IMR-90 (cell line): ENCODE measurements at regions not wholly inside any gene's neighbourhood (a gene's known extent, or its start where the extent isn't known, plus 50 kb on each side); places are given as distances from the start of the nearest gene placed in this dataset.

ENCODE experiments used
- ATAC-seq: fragments of 200-7000 bp; cut with Tn5 transposase; 2 replicates; pipeline ENCODE4 v1.9.1; 2020; ENCODE audit warnings: low read depth, mild to moderate bottlenecking, moderate library complexity
- BruUV-seq: library from RNA; stranded (reverse); fragments of 400-500 nt; replicated peaks from 2 replicates; lab custom pipeline; 2021; lab: Mats Ljungman, UMichigan
- CTCF ChIA-PET: fragments of 300-600 bp; formaldehyde crosslinking; extraction: SDS; loops from one replicate; lab custom pipeline; 2021; ENCODE audit warnings: antibody characterized with exemption; lab: Yijun Ruan, JAX
- POLR2A ChIA-PET: fragments of 300-600 bp; sonication (Branson Sonifier 250); formaldehyde crosslinking; loops from one replicate; lab custom pipeline; 2022; ENCODE audit warnings: antibody characterized with exemption; ENCODE audit not compliant: unreplicated experiment; lab: Charles Lee
- DNase-seq: peaks from one replicate; pipeline ENCODE4 v3.0.0; 2013
- H2AFZ ChIP-seq: replicated peaks from 2 replicates; pipeline ENCODE3; 2013; ENCODE audit warnings: low read length, mild to moderate bottlenecking; ENCODE audit not compliant: poor library complexity
- H2AK5ac ChIP-seq: 2 replicates; pipeline ENCODE4 v1.6.1; 2013; ENCODE audit warnings: low read depth, low read length, inconsistent platforms
- H2AK9ac ChIP-seq: replicated peaks from 2 replicates; pipeline ENCODE3; 2013; ENCODE audit warnings: mild to moderate bottlenecking, low read depth, low read length, moderate library complexity; ENCODE audit not compliant: poor library complexity
- H2BK120ac ChIP-seq: 2 replicates; pipeline ENCODE4 v1.6.1; 2013; ENCODE audit warnings: low read depth, low read length, inconsistent platforms
- H2BK15ac ChIP-seq: 3 replicates; pipeline ENCODE4 v1.6.1; 2013; ENCODE audit warnings: low read depth, low read length, inconsistent platforms
- H2BK20ac ChIP-seq: 2 replicates; pipeline ENCODE4 v1.6.1; 2013; ENCODE audit warnings: low read depth, mild to moderate bottlenecking, inconsistent platforms, low read length, moderate library complexity
- H2BK5ac ChIP-seq: 2 replicates; pipeline ENCODE4 v1.6.1; 2013; ENCODE audit warnings: mild to moderate bottlenecking, low read depth, low read length, inconsistent platforms; ENCODE audit not compliant: poor library complexity, severe bottlenecking
- H3K14ac ChIP-seq: replicated peaks from 2 replicates; pipeline ENCODE4 v1.6.1; 2013; ENCODE audit warnings: low read depth, low read length, inconsistent platforms
- H3K18ac ChIP-seq: 2 replicates; pipeline ENCODE4 v1.6.1; 2013; ENCODE audit warnings: low read depth, low read length, control low read depth
- H3K23ac ChIP-seq: 2 replicates; pipeline ENCODE4 v1.6.1; 2013; ENCODE audit warnings: low read depth, low read length, inconsistent platforms
- H3K27ac ChIP-seq: 2 replicates; pipeline ENCODE4 v1.5.1; 2013; ENCODE audit warnings: mild to moderate bottlenecking, control low read depth, low read length; ENCODE audit not compliant: insufficient read depth
- H3K27me3 ChIP-seq: 2 replicates; pipeline ENCODE4 v1.6.1; 2013; ENCODE audit warnings: low read length; ENCODE audit not compliant: control insufficient read depth, insufficient read depth
- H3K36me3 ChIP-seq: 2 replicates; pipeline ENCODE4 v1.6.1; 2013; ENCODE audit warnings: low read length, mixed read lengths; ENCODE audit not compliant: control insufficient read depth, insufficient read depth
- H3K4ac ChIP-seq: 2 replicates; pipeline ENCODE4 v1.6.1; 2013; ENCODE audit warnings: low read depth, low read length, inconsistent platforms
- H3K4me1 ChIP-seq: 2 replicates; pipeline ENCODE4 v1.6.1; 2013; ENCODE audit warnings: low read length, mixed read lengths; ENCODE audit not compliant: control insufficient read depth, insufficient read depth
- H3K4me2 ChIP-seq: 2 replicates; pipeline ENCODE4 v1.6.1; 2013; ENCODE audit warnings: low read depth, mild to moderate bottlenecking, control low read depth, low read length, moderate library complexity
- H3K4me3 ChIP-seq: 2 replicates; pipeline ENCODE4 v1.5.1; 2013; ENCODE audit warnings: low read depth, mild to moderate bottlenecking, control low read depth, low read length, moderate library complexity; ENCODE audit not compliant: insufficient read depth
- H3K56ac ChIP-seq: 2 replicates; pipeline ENCODE4 v1.6.1; 2013; ENCODE audit warnings: low read length, inconsistent platforms; ENCODE audit not compliant: insufficient read depth; ENCODE audit errors: extremely low read depth
- H3K79me1 ChIP-seq, 2 experiments: 2 replicates each; pipeline ENCODE4 v1.6.1; 2013; ENCODE audit warnings: low read length in 2 of 2, inconsistent platforms in 1 of 2, low read depth in 1 of 2
- H3K9ac ChIP-seq: 2 replicates; pipeline ENCODE4 v1.6.1; 2013; ENCODE audit warnings: low read depth, low read length, control low read depth
- H3K9me1 ChIP-seq: 2 replicates; pipeline ENCODE4 v1.6.1; 2013; ENCODE audit warnings: low read length, inconsistent platforms; ENCODE audit not compliant: insufficient read depth
- H3K9me3 ChIP-seq: 2 replicates; pipeline ENCODE4 v1.6.1; 2013; ENCODE audit warnings: low read length; ENCODE audit not compliant: control insufficient read depth, insufficient read depth
- H4K20me1 ChIP-seq: 2 replicates; pipeline ENCODE4 v1.6.1; 2013; ENCODE audit warnings: low read length, inconsistent platforms; ENCODE audit not compliant: insufficient read depth
- H4K5ac ChIP-seq: 2 replicates; pipeline ENCODE4 v1.6.1; 2013; ENCODE audit warnings: mild to moderate bottlenecking, low read depth, low read length, control low read depth
- H4K8ac ChIP-seq, 2 experiments: 2 replicates each; pipeline ENCODE4 v1.6.1; 2013; ENCODE audit warnings: low read depth in 2 of 2, low read length in 2 of 2, control low read depth in 1 of 2, inconsistent platforms in 1 of 2
- H4K91ac ChIP-seq: 2 replicates; pipeline ENCODE4 v1.6.1; 2013; ENCODE audit warnings: low read depth, low read length, inconsistent platforms; ENCODE audit not compliant: insufficient read depth
- BHLHE40 ChIP-seq: fragments of 150-350 bp; IDR thresholded peaks from 2 replicates; pipeline ENCODE4 v1.6.1; 2016; ENCODE audit warnings: mild to moderate bottlenecking, low read depth, low read length
- CHD1 ChIP-seq: IDR thresholded peaks from 2 replicates; pipeline ENCODE4 v1.6.1; 2012; ENCODE audit warnings: low read depth, low read length, improper control_type of control experiment
- MAZ ChIP-seq: IDR thresholded peaks from 2 replicates; pipeline ENCODE4 v1.6.1; 2012; ENCODE audit warnings: low read depth, mild to moderate bottlenecking, low read length, improper control_type of control experiment, moderate library complexity, borderline replicate concordance
- RAD21 ChIP-seq: IDR thresholded peaks from 2 replicates; pipeline ENCODE4 v1.6.1; 2012; ENCODE audit warnings: low read length, improper control_type of control experiment
- RFX5 ChIP-seq: IDR thresholded peaks from 2 replicates; pipeline ENCODE4 v1.8.0; 2012; ENCODE audit warnings: low read depth, mild to moderate bottlenecking, low read length, moderate library complexity
- WGBS, 2 experiments: methylation state at CpG; one replicate each; pipeline versions ENCODE4 v1.1.5 to v1.1.7; 2013; ENCODE audit warnings: missing lambda C conversion rate in 2 of 2; ENCODE audit not compliant: insufficient read length in 1 of 2; ENCODE audit errors: extremely low coverage in 2 of 2; 5-methylcytosine and 5-hydroxymethylcytosine counted together
- dilution Hi-C: fragments of 300-500 bp; cut with HindIII; formaldehyde crosslinking; loops from one replicate; pipeline ENCODE4 v1.14.3; 2018; ENCODE audit warnings: low sequenced_read_pairs; ENCODE audit not compliant: unreplicated experiment
- in situ Hi-C: fragments of 300-500 bp; cut with MboI; formaldehyde crosslinking; loops from 3 replicates; pipeline ENCODE4 v1.14.3; 2019; ENCODE audit warnings: low sequenced_read_pairs, inconsistent platforms, mixed read lengths
- intact Hi-C: fragments of 100-400 bp; cut with micrococcal nuclease; formaldehyde crosslinking; loops from 2 replicates; pipeline ENCODE4 v1.10.0; 2022
- TF ChIP-seq, protein P1 (sequence below): fragments of 150-350 bp; IDR thresholded peaks from 2 replicates; pipeline ENCODE4 v1.6.1; 2017; ENCODE audit warnings: mild to moderate bottlenecking, antibody characterized with exemption, low read length, low read depth

DNA sequence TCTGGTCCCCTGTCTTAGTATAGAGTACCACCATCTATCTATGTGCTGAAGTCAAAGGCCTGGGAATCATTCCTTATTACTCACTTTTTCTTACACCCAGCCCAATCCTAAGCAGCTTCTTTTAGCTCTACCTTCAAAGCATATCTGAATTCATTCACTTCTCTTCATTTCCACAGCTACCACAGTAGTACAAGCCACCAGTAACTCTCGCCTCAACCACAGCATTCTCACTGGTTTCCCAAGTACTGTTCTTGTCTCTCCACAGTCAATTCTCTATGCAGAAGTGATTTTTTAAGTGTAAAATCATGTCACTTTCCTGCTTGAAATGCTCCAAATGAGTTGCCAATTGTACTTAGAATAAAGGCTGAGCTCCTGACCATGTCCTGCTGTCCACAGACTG, 401.7 kb downstream of the OXSM start:
- CTCF ChIA-PET = no interaction called here
- Histone ChIP-seq H3K9me1 (no peaks in the 10 kb centered on the region), H3K36me3 (no peaks in the 10 kb centered on the region), H2AK9ac (no peak overlapping the region), H2BK15ac (no peak overlapping the region), H3K27ac (no peak overlapping the region), H3K79me1 (no peaks in the 10 kb centered on the region), H2AK5ac (no peak overlapping the region), H4K20me1 (no peaks in the 10 kb centered on the region), H4K8ac (no peak overlapping the region), H4K5ac (no peak overlapping the region), H4K91ac (no peak overlapping the region), H3K14ac (no peak overlapping the region), H2AFZ (no peak overlapping the region), H3K9ac (no peak overlapping the region), H3K56ac (no peak overlapping the region), H3K23ac (no peak overlapping the region), H2BK120ac (no peak overlapping the region), H3K18ac (no peak overlapping the region), H3K4me2 (no peak overlapping the region), H2BK20ac (no peak overlapping the region), H3K4ac (no peak overlapping the region), H3K4me1 (no peaks in the 10 kb centered on the region), H3K4me3 (no peak overlapping the region), H3K27me3 (no peaks in the 10 kb centered on the region), H2BK5ac (no peak overlapping the region), H3K9me3 (peaks cover 6% of the 10 kb centered on the region)
- ATAC-seq (no peak), DNase-seq (no peak)
- TF ChIP-seq CHD1 = no peak
- no peak for TF ChIP-seq RFX5
- TF ChIP-seq BHLHE40 = no peak
- no peak for TF ChIP-seq RAD21
- TF ChIP-seq, protein P1, sequence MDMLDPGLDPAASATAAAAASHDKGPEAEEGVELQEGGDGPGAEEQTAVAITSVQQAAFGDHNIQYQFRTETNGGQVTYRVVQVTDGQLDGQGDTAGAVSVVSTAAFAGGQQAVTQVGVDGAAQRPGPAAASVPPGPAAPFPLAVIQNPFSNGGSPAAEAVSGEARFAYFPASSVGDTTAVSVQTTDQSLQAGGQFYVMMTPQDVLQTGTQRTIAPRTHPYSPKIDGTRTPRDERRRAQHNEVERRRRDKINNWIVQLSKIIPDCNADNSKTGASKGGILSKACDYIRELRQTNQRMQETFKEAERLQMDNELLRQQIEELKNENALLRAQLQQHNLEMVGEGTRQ = no peak
- no peak for TF ChIP-seq MAZ
- intact Hi-C loops = no loop called here
- POLR2A ChIA-PET = no interaction called here
- BruUV-seq = no TSS peak
- in situ Hi-C loops = no loop called here
- dilution Hi-C loops = no loop called here
- no CpG with 5 or more reads among the region's 1 CpG for WGBS, 2 experiments
